GM21528 (cell line): ENCODE measurements at regions not wholly inside any gene's neighbourhood (a gene's known extent, or its start where the extent isn't known, plus 50 kb on each side); places are given as distances from the start of the nearest gene placed in this dataset.

Experiments
- ATAC-seq: cut with Tn5 transposase; IDR thresholded peaks from one replicate; pipeline ENCODE4 v1.9.1; 2021; ENCODE audit warnings: mild to moderate bottlenecking, moderate library complexity; ENCODE audit not compliant: unreplicated experiment, low FRiP score

- no peak for ATAC-seq
These were observed 89.2 kb upstream of the POU3F1 start for GRCh38 chr1:38135625-38136414.

- no peak for ATAC-seq
These were observed 87.7 kb upstream of the POU3F1 start for GRCh38 chr1:38134294-38134755.

DNA sequence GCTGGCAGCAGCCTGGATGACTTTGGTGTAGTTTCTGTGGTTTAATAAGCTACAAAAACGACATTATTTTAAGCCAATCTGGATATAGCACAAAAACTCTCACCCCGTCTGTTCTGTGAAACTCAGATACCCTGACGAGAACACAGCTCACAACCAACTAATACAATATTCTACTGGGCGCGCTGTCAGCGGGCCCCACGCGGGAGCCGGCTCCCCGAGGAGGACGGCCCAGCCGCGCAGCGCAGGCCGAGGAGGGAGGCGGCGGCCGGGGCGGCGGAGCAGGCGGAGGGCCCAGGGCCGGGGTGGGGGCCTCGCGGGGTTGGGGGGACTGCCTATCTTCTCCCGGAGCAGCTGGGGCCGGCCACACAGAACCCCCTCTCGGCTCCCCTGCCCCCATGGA, 87.2 kb upstream of the POU3F1 start:
- ATAC-seq, result no peak

DNA sequence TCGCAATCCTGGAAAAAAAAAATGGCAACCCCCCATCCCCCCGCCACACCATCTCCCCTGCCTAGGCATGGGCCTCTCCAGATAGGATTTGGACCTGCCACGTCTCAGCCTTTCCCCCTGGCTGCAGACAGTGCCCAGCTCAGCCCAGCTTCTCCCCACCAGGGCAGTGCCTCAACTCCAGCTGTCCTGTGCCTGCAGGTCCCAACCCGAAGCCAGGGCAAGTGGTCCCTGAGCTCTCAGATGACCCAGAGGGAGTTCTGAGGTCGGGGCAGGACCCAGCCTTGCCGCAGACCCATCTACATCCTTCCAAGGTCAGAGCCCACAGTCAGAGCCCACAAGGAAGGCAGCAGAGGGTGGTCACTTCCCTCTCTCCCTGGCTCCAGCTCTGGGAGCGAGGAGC, 86.7 kb upstream of the POU3F1 start:
- ATAC-seq, result no peak

GRCh38 chr1:38132681-38133080, 86.1 kb upstream of the POU3F1 start:
- no peak for ATAC-seq

DNA sequence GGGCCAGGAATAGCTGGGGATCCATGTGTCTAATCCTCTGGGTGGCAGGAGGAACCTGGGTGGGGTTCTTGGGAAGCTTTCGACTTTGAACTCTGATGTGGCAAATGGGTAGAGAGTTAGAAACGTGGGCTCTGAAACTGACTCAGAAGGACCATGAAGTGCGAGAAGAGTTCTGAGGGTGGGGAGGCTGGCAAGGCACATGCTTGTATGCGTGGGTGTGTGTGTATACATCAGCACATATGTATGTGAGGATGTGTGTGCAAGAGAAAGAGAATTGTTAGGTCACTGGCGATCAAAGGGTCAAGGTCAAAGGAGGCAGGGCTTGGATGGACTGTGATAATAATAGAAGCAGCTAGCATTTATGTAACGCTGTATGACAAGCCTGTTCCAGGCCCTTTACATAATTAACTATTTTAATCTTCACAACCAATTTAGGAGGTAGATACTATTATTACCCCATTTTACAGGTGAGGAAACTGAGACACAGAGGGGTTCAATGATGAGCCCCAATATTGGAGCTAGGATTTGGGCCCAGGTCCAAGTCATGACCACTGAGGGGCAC, 84.5 kb upstream of the POU3F1 start:
- no peak for ATAC-seq

DNA sequence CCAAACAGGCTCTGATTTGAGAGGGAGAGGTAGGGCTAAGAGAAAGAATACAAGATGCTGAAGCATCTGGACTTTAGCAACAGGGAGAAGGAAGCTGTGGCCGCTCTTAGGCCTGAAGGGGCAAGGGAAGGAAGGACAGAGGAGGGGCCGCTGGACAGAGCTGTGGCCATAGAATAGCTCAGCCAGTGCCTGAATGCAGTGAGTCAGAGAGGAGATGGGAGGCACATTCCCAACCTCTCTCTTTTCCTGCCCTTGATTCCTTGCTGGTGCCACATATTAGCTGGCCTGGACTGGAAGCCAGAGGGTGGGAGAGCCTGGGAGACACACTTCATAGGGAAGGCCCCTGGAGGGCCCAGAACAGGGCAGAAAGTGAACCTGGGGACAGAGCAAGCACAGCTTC, 83.4 kb upstream of the POU3F1 start:
- no peak for ATAC-seq

DNA sequence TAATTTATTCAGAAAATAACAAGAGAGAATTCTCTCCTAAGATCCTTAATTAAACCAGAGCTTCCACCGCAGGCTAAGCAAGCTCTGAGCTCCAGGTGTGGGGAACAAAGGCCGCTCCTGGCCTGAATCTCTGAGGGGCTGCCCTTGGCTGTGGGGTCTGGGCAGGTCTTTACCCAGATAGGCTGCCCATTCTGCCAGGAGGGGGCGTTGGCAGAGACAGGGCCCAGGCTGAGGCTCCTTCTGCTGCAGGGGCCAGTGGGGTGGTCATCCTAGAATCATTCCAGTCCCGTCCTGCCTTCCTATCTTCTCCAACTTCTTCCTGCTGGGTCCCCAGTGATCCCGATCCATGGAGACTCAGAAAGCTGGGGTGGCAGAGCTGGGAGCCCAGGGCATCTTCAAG, 82.9 kb upstream of the POU3F1 start:
- ATAC-seq, result no peak

- ATAC-seq, result no peak
These were observed 82.4 kb upstream of the POU3F1 start for GRCh38 chr1:38128926-38129453.

GRCh38 chr1:38128511-38128910, 81.9 kb upstream of the POU3F1 start:
- ATAC-seq, result no peak

DNA sequence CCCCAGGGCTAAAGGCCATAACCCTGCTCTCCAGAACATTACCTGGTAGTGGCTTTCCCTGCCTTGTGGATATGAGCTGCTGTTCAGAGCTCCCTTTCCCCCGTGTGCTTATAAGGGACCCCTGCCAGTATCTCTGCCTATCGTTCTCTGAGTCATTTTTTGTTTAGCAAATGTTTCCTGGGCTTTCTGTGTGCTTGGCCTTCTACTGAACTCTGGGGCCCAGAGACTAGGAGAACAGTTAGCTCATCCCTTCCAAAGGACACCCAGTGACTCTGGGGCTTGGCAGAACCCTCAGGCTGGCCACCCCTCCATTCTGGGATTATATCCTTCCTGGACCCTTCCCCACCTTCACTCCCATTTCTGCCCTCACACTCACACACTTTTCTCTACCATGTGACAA, 80.8 kb upstream of the POU3F1 start:
- ATAC-seq, result no peak

GRCh38 chr1:38126970-38127369, 80.4 kb upstream of the POU3F1 start:
- no peak for ATAC-seq

GRCh38 chr1:38125837-38126520, 79.4 kb upstream of the POU3F1 start:
- ATAC-seq, result no peak

- no peak for ATAC-seq
These were observed 78.4 kb upstream of the POU3F1 start for GRCh38 chr1:38125016-38125415.

DNA sequence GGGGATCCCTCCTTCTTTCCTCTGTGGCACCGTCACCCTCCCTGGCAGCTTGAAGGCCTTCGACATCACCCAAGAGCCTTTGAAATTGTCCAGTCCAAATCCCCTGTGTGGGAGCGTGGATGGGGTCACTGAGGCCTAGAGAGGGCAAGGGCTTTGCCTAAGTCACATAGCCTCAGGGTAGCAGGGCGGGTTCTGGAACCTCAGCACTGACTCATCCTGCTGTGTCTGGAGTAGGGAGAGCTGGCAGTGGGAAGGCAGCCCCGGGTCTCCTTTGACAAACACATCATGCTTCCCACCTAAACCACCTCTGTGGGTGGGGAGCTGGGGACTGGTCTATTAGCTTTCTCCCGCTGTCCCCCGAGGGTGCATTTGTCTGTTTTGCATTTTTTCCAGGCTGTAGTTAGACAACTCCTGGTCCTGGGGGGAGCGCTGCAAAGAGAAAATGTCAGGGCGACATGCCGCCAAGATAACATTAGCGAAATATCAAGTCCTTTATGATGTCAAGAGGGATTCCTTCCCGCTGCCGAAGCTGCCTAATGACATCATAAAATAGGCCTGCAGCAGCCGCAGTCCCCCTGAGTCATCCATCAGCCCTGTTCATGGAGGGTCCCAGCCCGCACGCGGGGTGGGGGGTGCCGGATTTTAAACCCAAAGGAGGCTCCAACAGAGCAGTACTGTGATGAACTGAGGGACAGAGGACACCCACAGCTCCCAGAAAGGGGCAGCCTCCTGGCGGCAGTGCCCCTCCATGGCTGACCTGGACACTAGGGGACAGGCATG, 77.0 kb upstream of the POU3F1 start:
- no peak for ATAC-seq

DNA sequence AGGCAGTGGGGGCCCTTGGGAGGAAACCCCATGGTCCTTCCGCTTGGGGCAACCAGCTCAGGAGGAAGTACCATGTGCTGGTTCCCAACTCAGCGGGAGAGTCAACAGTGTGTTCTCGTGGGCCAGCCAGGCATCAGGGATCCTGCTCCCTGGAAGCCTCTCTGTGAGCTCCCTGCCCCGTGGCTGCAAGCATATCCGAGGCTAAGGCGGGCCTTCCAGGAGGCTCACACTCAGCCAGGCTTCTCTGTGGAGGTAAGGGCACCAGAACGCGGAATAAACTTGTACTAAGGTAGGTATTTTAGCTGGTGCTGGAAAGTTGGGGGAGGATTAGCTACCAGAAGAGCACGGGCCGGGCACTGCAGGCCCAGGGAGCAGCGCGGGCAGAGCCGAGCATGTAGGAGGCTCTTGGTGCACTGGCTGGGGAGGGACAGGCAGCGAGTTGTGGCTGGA, 74.7 kb upstream of the POU3F1 start:
- no peak for ATAC-seq

DNA sequence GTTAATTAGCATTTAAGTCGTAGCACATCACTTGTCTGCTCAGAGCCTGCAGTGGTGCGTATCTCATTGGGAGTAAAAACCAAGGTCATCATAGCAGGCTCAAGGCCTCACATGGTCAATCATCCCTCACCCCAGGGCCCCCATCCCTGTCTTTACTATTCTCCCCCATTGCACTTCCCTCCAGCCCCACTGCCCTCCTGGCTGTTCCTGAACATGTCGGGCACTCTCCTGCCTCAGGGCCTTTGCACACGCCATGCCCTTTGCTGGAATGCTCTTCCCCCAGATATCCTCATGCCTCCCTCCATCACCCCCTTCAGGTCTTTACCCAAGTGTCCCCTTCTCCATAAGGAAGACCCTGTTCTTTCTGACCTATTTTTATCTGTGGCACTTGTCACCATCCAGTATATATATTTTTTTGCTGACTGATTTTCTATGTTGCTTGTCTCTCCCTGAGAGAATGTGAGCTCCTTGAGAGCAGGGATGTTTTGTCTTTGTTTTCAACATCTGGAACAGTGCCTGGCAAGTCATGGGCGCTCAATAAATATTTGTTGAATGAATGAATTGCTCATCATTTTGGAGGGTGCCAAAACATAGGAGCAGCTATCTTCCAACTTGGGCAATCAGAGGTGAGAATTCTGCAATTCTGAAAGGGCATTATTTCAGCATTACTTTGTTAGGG, 74.1 kb upstream of the POU3F1 start:
- ATAC-seq, result no peak

GRCh38 chr1:38118976-38119375, 72.4 kb upstream of the POU3F1 start:
- no peak for ATAC-seq

DNA sequence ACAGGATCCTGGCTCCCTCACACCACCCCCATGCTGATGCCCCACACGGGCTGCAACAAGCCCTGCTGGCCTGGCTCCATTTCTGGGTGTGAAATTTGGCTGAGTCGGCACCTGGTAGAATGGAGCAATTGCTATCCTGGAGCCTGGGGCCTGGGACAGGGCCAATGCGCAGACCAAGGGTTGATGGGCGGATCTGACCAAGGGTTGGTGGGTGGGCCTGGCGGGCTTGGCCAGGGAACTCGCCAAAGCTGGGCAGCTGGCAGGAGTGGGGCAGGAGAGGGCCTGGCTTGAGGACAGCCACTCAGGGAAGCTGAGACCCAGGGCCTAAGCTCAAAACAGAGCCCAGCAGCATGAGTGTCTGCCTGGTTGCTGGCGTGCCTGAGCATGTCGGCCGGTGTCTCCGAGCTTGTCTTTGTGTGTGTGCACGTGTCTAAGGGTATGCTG, 70.9 kb upstream of the POU3F1 start:
- ATAC-seq, result no peak

- ATAC-seq, result no peak
These were observed 69.1 kb upstream of the POU3F1 start for GRCh38 chr1:38115682-38116202.
